H1 (cell line): ENCODE measurements at regions not wholly inside any gene's neighbourhood (a gene's known extent, or its start where the extent isn't known, plus 50 kb on each side); places are given as distances from the start of the nearest gene placed in this dataset.

Source experiments
- CTCF ChIA-PET: fragments of 300-600 bp; sonication (Branson Sonifier 250); formaldehyde crosslinking; loops from one replicate; lab custom pipeline; 2021; ENCODE audit not compliant: partially characterized antibody; lab: Charles Lee
- POLR2A ChIA-PET: fragments of 300-600 bp; sonication (Branson Sonifier 250); formaldehyde crosslinking; loops from one replicate; lab custom pipeline; 2021; ENCODE audit warnings: inconsistent platforms; ENCODE audit not compliant: partially characterized antibody; lab: Charles Lee
- DNase-seq, 2 experiments: peaks; one replicate each; pipeline versions ENCODE4 v3.0.0 to v3.0.0-alpha.2; 2010 to 2022; ENCODE audit warnings: low spot score in 2 of 2, low read depth in 1 of 2, mixed read lengths in 1 of 2
- FAIRE-seq: peaks from 2 replicates; lab custom pipeline; 2011; peaks lifted over from hg19 to GRCh38; lab: Jason Lieb, UNC
- H2AFZ ChIP-seq: 2 replicates; pipeline ENCODE4 v1.8.1; 2012; ENCODE audit warnings: low read length, inconsistent platforms
- H2AK5ac ChIP-seq: 2 replicates; pipeline ENCODE4 v1.6.1; 2013; ENCODE audit warnings: low read depth, low read length
- H2BK120ac ChIP-seq: replicated peaks from 2 replicates; pipeline ENCODE3; 2013; ENCODE audit warnings: low read depth, low read length, inconsistent platforms
- H2BK12ac ChIP-seq: 2 replicates; pipeline ENCODE4 v1.6.1; 2013; ENCODE audit warnings: low read depth, low read length
- H2BK15ac ChIP-seq: 2 replicates; pipeline ENCODE4 v1.6.1; 2013; ENCODE audit warnings: low read length
- H2BK20ac ChIP-seq: 2 replicates; pipeline ENCODE4 v1.6.1; 2013; ENCODE audit warnings: low read length
- H2BK5ac ChIP-seq: 2 replicates; pipeline ENCODE4 v1.6.1; 2013; ENCODE audit warnings: low read depth, low read length
- H3K14ac ChIP-seq: 2 replicates; pipeline ENCODE4 v1.6.1; 2013; ENCODE audit warnings: inconsistent platforms; ENCODE audit not compliant: insufficient read length
- H3K18ac ChIP-seq: 2 replicates; pipeline ENCODE4 v1.6.1; 2013; ENCODE audit warnings: low read length; ENCODE audit errors: extremely low read depth
- H3K23ac ChIP-seq: 2 replicates; pipeline ENCODE4 v1.6.1; 2013; ENCODE audit warnings: inconsistent platforms; ENCODE audit not compliant: insufficient read length
- H3K23me2 ChIP-seq: 2 replicates; pipeline ENCODE4 v1.6.1; 2013; ENCODE audit warnings: low read depth, low read length
- H3K27ac ChIP-seq: 2 replicates; pipeline ENCODE4 v1.6.1; 2011; ENCODE audit warnings: low read depth, low read length, inconsistent platforms
- H3K27me3 ChIP-seq, 4 experiments: replicated peaks in 1 of 4; 1 replicate in 1 of 4; 2 replicates in 3 of 4; pipeline versions ENCODE4 v1.6.1 to v1.8.1; 2011 to 2013; ENCODE audit warnings: low read length in 3 of 4, mild to moderate bottlenecking in 3 of 4, inconsistent platforms in 2 of 4, mixed read lengths in 2 of 4, moderate library complexity in 1 of 4; ENCODE audit not compliant: control insufficient read depth in 3 of 4, insufficient read depth in 3 of 4; ENCODE audit errors: extremely low read depth in 1 of 4
- H3K36me3 ChIP-seq, 4 experiments: 2 replicates each; pipeline versions ENCODE4 v1.6.1 to v1.8.1; 2011 to 2013; ENCODE audit warnings: mild to moderate bottlenecking in 4 of 4, low read length in 3 of 4, moderate library complexity in 2 of 4, control low read depth in 1 of 4, inconsistent platforms in 1 of 4; ENCODE audit not compliant: insufficient read depth in 4 of 4, control insufficient read depth in 2 of 4
- H3K4ac ChIP-seq: replicated peaks from 2 replicates; pipeline ENCODE3; 2013; ENCODE audit warnings: low read length, low read depth, mixed read lengths, inconsistent platforms; ENCODE audit not compliant: insufficient read length
- H3K4me1 ChIP-seq, 4 experiments: replicated peaks in 1 of 4; 1 replicate in 1 of 4; 2 replicates in 3 of 4; pipeline versions ENCODE4 v1.6.1 to v1.8.1; 2011 to 2013; ENCODE audit warnings: low read length in 3 of 4, inconsistent platforms in 2 of 4, mixed read lengths in 1 of 4; ENCODE audit not compliant: insufficient read depth in 4 of 4, control insufficient read depth in 3 of 4
- H3K4me2 ChIP-seq, 2 experiments: 2 replicates each; pipeline versions ENCODE4 v1.6.1 to v1.8.1; 2011 to 2013; ENCODE audit warnings: low read depth in 2 of 2, low read length in 2 of 2, control low read depth in 1 of 2, inconsistent platforms in 1 of 2, mild to moderate bottlenecking in 1 of 2; ENCODE audit not compliant: insufficient read depth in 1 of 2
- H3K4me3 ChIP-seq, 4 experiments: fragments of 200-600, 300-600 bp in 1 of 4; sonication (generic), shearing (Covaris generic), sonication (Bioruptor Twin) in 1 of 4; 2 replicates each; pipeline versions ENCODE4 v1.5.1 to v1.8.1; 2011 to 2016; ENCODE audit warnings: low read length in 4 of 4, low read depth in 3 of 4, control low read depth in 2 of 4, inconsistent platforms in 2 of 4, mild to moderate bottlenecking in 2 of 4, mixed read lengths in 1 of 4, moderate library complexity in 1 of 4; ENCODE audit not compliant: insufficient read depth in 2 of 4; ENCODE audit errors: extremely low read depth in 1 of 4
- H3K56ac ChIP-seq: replicated peaks from 2 replicates; pipeline ENCODE3; 2013; ENCODE audit warnings: low read depth, mild to moderate bottlenecking, mixed read lengths, low read length, inconsistent platforms; ENCODE audit not compliant: insufficient read length
- H3K79me1 ChIP-seq: 2 replicates; pipeline ENCODE4 v1.6.1; 2013; ENCODE audit warnings: low read depth, low read length, control low read depth
- H3K79me2 ChIP-seq, 2 experiments: 2 replicates each; pipeline versions ENCODE4 v1.6.1 to v1.8.1; 2012 to 2013; ENCODE audit warnings: low read length in 2 of 2, mild to moderate bottlenecking in 2 of 2, inconsistent platforms in 1 of 2; ENCODE audit not compliant: insufficient read depth in 2 of 2, control insufficient read depth in 1 of 2
- H3K9ac ChIP-seq, 4 experiments: replicated peaks in 1 of 4; 1 replicate in 1 of 4; 2 replicates in 3 of 4; pipeline versions ENCODE4 v1.6.1 to v1.8.1; 2011 to 2013; ENCODE audit warnings: low read depth in 3 of 4, low read length in 3 of 4, control low read depth in 2 of 4, mild to moderate bottlenecking in 2 of 4, moderate library complexity in 2 of 4, inconsistent platforms in 1 of 4; ENCODE audit errors: extremely low read depth in 1 of 4
- H3K9me3 ChIP-seq, 2 experiments: 2 replicates each; pipeline versions ENCODE4 v1.6.1 to v1.8.1; 2012 to 2013; ENCODE audit warnings: mild to moderate bottlenecking in 2 of 2, moderate library complexity in 2 of 2, control low read depth in 1 of 2, inconsistent platforms in 1 of 2, low read depth in 1 of 2, low read length in 1 of 2, mixed read lengths in 1 of 2; ENCODE audit not compliant: insufficient read depth in 2 of 2
- H4K20me1 ChIP-seq, 2 experiments: replicated peaks in 1 of 2; 2 replicates each; pipeline versions ENCODE3 to v1.8.1; 2011 to 2013; ENCODE audit warnings: inconsistent platforms in 2 of 2, low read length in 2 of 2, mild to moderate bottlenecking in 1 of 2; ENCODE audit not compliant: insufficient read depth in 2 of 2, control insufficient read depth in 1 of 2
- H4K5ac ChIP-seq: 2 replicates; pipeline ENCODE4 v1.6.1; 2013; ENCODE audit warnings: low read length, low read depth, mixed read lengths, inconsistent platforms; ENCODE audit not compliant: insufficient read length
- H4K8ac ChIP-seq: 2 replicates; pipeline ENCODE4 v1.8.0; 2013; ENCODE audit warnings: mild to moderate bottlenecking, moderate library complexity, low read length, inconsistent platforms; ENCODE audit not compliant: insufficient read depth; ENCODE audit errors: extremely low read depth
- H4K91ac ChIP-seq: replicated peaks from 2 replicates; pipeline ENCODE3; 2013; ENCODE audit warnings: low read length, mixed read lengths, inconsistent platforms; ENCODE audit not compliant: insufficient read length
- ASH2L ChIP-seq: fragments of 200-600, 300-600 bp; sonication (generic); IDR thresholded peaks from one replicate; pipeline ENCODE4 v1.7.1; 2017; ENCODE audit warnings: low read length
- BRCA1 ChIP-seq: IDR thresholded peaks from 2 replicates; pipeline ENCODE4 v1.6.1; 2012; ENCODE audit warnings: low read depth, low read length, improper control_type of control experiment
- CBX5 ChIP-seq: fragments of 300-800, 300-1000 bp; sonication (generic); IDR thresholded peaks from 2 replicates; pipeline ENCODE4 v1.7.1; 2016; ENCODE audit warnings: antibody characterized with exemption, low read length, low read depth
- CEBPB ChIP-seq: IDR thresholded peaks from 2 replicates; pipeline ENCODE4 v1.6.1; 2012; ENCODE audit warnings: low read depth, low read length
- EP300 ChIP-seq, 2 experiments: IDR thresholded peaks; 1 replicate in 1 of 2; 2 replicates in 1 of 2; pipeline ENCODE4 v1.6.1; 2011 to 2012; ENCODE audit warnings: low read depth in 2 of 2, low read length in 2 of 2, mild to moderate bottlenecking in 2 of 2, borderline replicate concordance in 1 of 2, inconsistent platforms in 1 of 2, moderate library complexity in 1 of 2
- JUN ChIP-seq: IDR thresholded peaks from 2 replicates; pipeline ENCODE4 v1.6.1; 2011; ENCODE audit warnings: low read depth, mild to moderate bottlenecking, improper control_type of control experiment, low read length
- KDM5A ChIP-seq: fragments of 200-600 bp; IDR thresholded peaks from 2 replicates; pipeline ENCODE4 v1.7.1; 2012; ENCODE audit warnings: mild to moderate bottlenecking, low read length, inconsistent platforms, mixed read lengths
- NANOG ChIP-seq: IDR thresholded peaks from 2 replicates; pipeline ENCODE4 v1.6.1; 2011; ENCODE audit warnings: low read length, low read depth, mild to moderate bottlenecking, inconsistent platforms; ENCODE audit not compliant: insufficient read depth, poor library complexity, severe bottlenecking
- POLR2A ChIP-seq, 2 experiments: IDR thresholded peaks; 1 replicate in 1 of 2; 2 replicates in 1 of 2; pipeline ENCODE4 v1.6.1; 2011; ENCODE audit warnings: low read depth in 2 of 2, low read length in 2 of 2, mild to moderate bottlenecking in 2 of 2; ENCODE audit errors: control extremely low read depth in 1 of 2
- POLR2AphosphoS5 ChIP-seq: IDR thresholded peaks from 2 replicates; pipeline ENCODE4 v1.6.1; 2011; ENCODE audit warnings: low read depth, low read length
- RBBP5 ChIP-seq: IDR thresholded peaks from 2 replicates; pipeline ENCODE4 v1.7.1; 2012; ENCODE audit warnings: low read depth, mild to moderate bottlenecking, inconsistent platforms, low read length, moderate library complexity, borderline replicate concordance
- SAP30 ChIP-seq: fragments of 300-600 bp; sonication (generic); IDR thresholded peaks from 2 replicates; pipeline ENCODE4 v1.7.1; 2012; ENCODE audit warnings: low read length, moderate library complexity, mild to moderate bottlenecking, inconsistent platforms; ENCODE audit not compliant: insufficient read depth, insufficient replicate concordance
- SP2 ChIP-seq: IDR thresholded peaks from 2 replicates; pipeline ENCODE4 v1.6.1; 2012; ENCODE audit warnings: mild to moderate bottlenecking, low read length, inconsistent platforms
- SP4 ChIP-seq: IDR thresholded peaks from 2 replicates; pipeline ENCODE4 v1.6.1; 2012; ENCODE audit warnings: low read length, inconsistent platforms
- WGBS, 2 experiments: shearing (Covaris generic) in 1 of 2; methylation state at CpG; one replicate each; pipeline versions ENCODE4 v1.1.6 to v1.1.7; 2013 to 2015; ENCODE audit warnings: low lambda C conversion rate in 2 of 2, mixed read lengths in 2 of 2, inconsistent platforms in 1 of 2, low coverage in 1 of 2, missing lambda C conversion rate in 1 of 2; ENCODE audit not compliant: insufficient replicate concordance in 2 of 2, insufficient coverage in 1 of 2, insufficient read length in 1 of 2; ENCODE audit errors: extremely low coverage in 1 of 2, missing lambda C conversion rate in 1 of 2; 5-methylcytosine and 5-hydroxymethylcytosine counted together

GRCh38 chr10:128573281-128573845 lies 447.1 kb upstream of the MKI67 start:
- no peak overlapping the region for H3K14ac ChIP-seq
- H4K5ac ChIP-seq = no peak overlapping the region
- no peak overlapping the region for H3K4me3 ChIP-seq
- ChIA-PET POLR2A (no interaction called here), CTCF (interaction anchor here (0.6 to 3.5 kb wide), 4 partner anchors 12 to 283 kb away, joined by 3 to 10 read pairs (median 4); no protein-coding TSS in a partner anchor)
- H4K8ac ChIP-seq = no peak overlapping the region
- no peak overlapping the region for H3K9ac ChIP-seq
- no peak for FAIRE-seq
- H3K79me1 ChIP-seq = no peaks in the 10 kb centered on the region
- no peak overlapping the region for H2BK120ac ChIP-seq
- no peaks in the 10 kb centered on the region for H3K36me3 ChIP-seq
- no peak overlapping the region for H2AK5ac ChIP-seq
- no peaks in the 10 kb centered on the region for H3K23me2 ChIP-seq
- no peak overlapping the region for H3K4me2 ChIP-seq
- no peak overlapping the region for H3K27ac ChIP-seq
- peaks cover 0 to 2% (median 1%) of the 10 kb centered on the region in 4 experiments; a peak in 4 of 7 replicates for H3K27me3 ChIP-seq
- WGBS, 2 experiments = 89% methylated on average over 15 of the region's 15 CpGs; no CpG with 5 or more reads in 1 of the 2 experiments
- H3K79me2 ChIP-seq = no peaks in the 10 kb centered on the region
- no peaks in the 10 kb centered on the region for H4K20me1 ChIP-seq
- H3K4me1 ChIP-seq = peaks cover 0 to 5% (median 2%) of the 10 kb centered on the region in 4 experiments; a peak in 3 of 7 replicates
- H2BK20ac ChIP-seq = no peak overlapping the region
- H4K91ac ChIP-seq = no peak overlapping the region
- no peak overlapping the region for H3K18ac ChIP-seq
- H3K23ac ChIP-seq = no peak overlapping the region
- H3K4ac ChIP-seq = no peak overlapping the region
- no peak overlapping the region; the same call in 1 of the 2 replicates for H2BK5ac ChIP-seq
- H3K56ac ChIP-seq = no peak overlapping the region
- H3K9me3 ChIP-seq = no peaks in the 10 kb centered on the region; a peak in 2 of 4 replicates
- no peak overlapping the region for H2BK15ac ChIP-seq
- H2AFZ ChIP-seq = 0 out of 2 replicates have a peak overlapping the region, but pooled peaks have one; percentile 28
- no peak overlapping the region for H2BK12ac ChIP-seq
- no peak for DNase-seq
- TF ChIP-seq BRCA1 (no peak), CBX5 (no peak), SAP30 (no peak), ASH2L (no peak), POLR2A (IDR thresholded peaks at IDR 0.05; ENCODE audit: control extremely low read depth in 1 of 2, low read depth in 2 of 2, low read length in 2 of 2) (no peak), KDM5A (no peak), RBBP5 (no peak), EP300 (IDR thresholded peaks at IDR 0.05; ENCODE audit: borderline replicate concordance in 1 of 2, low read depth in 2 of 2, low read length in 2 of 2) (no peak), SP2 (no peak), SP4 (no peak), NANOG (no peak), POLR2AphosphoS5 (no peak), JUN (no peak), CEBPB (no peak)
